HG02623 (cell line): ENCODE measurements at regions not wholly inside any gene's neighbourhood (a gene's known extent, or its start where the extent isn't known, plus 50 kb on each side); places are given as distances from the start of the nearest gene placed in this dataset.

Experiments used
- ATAC-seq: cut with Tn5 transposase; IDR thresholded peaks from one replicate; pipeline ENCODE4 v1.9.1; 2021; ENCODE audit warnings: moderate library complexity; ENCODE audit not compliant: unreplicated experiment

DNA sequence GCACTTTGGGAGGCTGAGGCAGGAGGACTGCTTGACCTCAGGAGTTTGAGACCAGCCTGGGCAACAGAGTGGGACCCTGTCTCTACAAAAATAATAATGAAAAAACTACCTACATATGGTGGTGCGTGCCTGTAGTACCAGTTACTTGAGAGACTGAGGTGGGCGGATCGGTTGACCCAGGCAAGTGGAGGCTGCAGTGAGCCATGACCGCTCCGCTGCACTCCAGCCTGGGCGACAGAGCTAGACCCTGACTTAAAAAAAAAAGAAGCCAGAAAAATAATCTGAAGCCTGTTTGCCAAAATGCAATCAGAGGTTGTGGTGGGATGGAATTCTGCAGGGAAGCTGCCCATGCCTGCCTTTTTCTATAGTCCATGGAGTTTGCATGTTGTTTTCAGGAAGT is 50.4 kb upstream of the GGTA1 start:
- no peak for ATAC-seq

DNA sequence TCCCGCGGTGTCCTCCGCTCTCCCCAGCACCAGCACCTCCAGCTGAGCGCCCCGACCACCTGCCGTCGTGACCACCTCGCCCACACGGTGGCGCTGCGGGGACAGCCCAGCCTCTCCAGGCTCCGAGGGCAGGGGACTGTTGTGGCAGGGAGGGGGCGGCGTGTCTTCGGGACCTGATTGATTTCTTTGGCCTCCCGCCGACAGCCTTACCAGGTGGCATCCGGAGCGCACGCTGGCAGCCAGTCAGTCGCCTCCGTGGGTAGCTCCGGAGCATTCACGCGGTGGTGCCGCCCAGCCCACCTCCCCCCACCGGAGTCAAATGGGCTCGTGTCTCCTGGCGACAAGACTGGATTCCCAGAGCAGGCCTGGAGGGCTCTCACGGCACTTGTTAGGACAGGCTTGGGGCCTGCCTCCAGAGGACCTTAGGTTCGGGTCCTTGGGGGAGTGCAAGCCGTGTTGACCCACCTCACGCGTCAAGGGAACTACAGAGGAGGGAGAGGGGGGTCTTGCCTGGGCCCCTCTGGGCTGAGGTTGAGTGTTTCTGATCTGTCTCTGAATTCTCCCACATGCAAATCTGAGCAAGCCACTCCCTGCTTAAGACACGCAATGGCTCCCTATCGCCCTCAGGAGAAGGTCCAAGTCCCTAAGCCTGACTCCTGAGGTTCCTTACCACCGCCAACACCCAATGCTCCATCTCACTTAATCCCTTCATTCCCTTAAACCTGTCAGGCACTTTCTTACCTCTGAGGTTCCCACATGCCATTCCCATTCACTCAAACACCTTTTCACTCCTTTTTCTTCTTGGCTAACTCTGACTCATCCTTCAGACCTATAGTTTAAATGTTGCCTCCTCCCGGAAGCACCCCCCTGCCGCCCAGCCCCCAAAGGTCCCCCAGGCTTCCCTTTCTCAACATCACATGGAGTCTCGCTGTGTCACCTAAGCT is 51.2 kb upstream of the GGTA1 start:
- ATAC-seq = peak; percentile 52

DNA sequence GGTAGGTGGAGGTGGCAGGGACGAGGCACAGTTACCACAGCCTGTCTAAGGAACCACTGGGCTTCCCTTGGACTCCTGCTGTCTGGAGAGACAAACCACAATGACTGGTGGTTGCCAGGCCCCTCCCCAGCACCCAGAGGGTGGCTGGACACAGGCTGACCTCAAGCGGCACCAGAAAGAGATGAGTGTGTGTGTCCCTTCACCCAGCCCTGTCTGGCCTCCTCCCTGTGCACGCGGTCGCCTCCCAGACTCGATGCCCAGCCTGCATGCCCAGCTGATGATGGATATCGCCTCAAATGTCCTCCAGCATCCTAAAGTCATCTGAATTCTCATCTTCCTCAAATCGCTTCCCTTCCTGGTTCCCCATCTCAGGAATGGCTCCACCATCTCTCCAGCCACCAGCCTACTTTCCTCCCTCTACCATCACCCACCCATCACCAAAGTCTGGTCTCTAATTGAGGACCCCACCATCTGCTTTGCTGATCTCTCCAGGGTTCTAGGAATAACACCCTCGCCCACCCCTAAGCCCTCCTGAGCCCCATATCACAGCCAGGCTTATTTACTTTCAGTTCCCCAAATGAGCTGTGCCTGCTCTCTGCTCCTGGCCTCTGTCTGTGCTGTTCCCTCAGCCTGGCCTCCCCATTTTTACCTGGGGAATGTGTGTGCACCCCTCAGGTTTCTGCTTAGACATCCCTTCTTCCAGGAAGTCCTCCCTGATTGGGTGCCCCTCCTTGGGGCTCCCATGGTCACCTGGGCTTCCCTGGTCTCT is 52.5 kb upstream of the GGTA1 start:
- ATAC-seq = no peak

DNA sequence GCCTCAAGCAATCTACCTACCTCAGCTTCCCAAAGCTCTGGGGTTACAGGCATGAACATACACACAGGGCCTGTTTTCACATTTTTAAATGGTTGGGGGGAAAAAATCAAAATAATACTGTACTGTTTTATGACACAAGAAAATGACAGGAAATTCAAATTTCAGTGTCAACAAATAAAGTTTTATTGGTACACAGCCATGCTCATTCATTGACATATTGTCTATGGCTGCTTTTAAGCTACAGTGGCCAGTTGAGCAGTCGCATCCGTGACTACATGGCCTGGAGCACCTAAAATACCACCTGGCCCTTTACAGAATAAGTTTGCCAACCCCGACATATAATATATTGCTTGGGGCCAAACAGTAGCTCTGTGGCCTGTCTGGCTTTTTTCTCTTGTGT is 56.4 kb upstream of the GGTA1 start:
- ATAC-seq = no peak

DNA sequence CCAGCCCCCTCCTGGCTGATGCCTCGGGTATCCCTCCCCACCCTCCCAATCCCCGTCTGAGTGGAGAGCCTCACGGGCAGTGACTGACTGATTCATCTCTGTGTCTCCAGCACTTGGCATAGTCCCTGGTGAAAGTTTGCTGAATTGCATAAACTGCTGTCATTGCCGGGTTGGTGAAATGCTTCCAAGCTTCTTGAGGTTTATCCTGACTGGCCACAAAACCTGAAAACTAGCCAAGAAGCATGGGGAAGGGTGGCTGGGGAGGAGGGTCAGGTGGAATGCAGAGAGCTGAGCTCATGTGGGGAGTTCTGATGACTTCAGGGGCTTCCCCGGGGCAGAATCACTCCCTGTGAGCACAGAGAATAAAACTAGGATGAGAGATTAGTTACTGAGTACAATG is 56.9 kb upstream of the GGTA1 start:
- ATAC-seq = no peak

DNA sequence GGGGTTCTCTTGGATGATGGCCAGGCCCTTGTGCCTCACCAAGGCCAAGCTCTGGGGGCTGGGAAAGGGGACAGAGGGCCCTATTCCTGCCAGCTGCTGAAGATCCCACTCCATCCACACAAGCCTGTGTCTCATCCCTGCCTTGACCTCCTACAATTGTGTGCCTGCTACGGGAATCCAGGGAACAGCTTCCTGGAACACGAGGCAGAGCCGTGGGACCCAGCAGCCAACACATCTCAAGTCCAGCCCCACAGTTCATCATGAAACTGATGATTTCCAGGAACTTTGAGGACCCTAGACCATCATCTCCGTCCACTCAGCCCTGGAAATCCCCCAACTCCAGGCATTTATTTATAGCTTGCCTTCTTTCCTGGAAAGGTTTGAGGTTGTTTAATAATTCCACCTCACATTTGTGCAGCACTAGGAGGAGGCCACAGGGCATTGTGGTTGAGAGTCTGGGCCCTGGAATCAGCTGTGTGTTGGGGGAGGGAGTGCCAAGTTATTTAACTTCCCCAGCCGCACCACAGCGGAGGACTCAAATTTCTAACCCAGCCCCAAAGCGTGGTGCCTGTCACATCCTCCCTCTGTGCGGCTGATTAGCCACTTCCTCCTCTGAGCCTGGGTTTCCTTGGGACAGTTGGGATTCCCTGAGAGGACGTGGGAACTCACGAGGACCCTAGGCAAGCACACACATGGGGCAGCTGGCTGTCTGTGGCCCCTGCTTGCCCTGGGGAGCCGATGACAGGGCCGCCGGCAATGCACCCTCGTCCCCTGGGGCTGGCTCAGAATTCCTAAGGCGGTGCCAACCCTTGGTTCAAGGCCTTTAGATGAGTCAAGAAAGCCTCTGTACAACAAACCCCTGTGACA is 58.2 kb upstream of the GGTA1 start:
- ATAC-seq = no peak

DNA sequence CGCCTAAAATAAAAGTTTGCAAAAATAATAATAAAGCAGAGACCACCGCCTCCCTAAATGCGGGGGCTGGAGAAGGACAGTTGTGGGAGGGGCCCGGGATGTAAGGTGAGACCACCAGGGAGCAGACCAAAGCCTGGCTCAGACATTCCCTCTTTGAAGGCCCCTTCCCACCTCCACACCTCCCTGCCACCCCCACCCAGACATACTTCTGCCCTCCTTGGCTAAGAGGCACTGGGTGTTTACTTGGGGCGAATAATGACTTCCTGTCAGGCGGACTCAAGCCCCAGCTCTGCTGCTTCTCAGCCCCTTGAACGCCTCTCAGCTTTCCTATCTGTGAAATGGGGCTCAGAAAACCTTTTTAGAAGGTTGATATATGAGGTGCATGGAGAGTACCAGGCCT is 58.8 kb upstream of the GGTA1 start:
- no peak for ATAC-seq

DNA sequence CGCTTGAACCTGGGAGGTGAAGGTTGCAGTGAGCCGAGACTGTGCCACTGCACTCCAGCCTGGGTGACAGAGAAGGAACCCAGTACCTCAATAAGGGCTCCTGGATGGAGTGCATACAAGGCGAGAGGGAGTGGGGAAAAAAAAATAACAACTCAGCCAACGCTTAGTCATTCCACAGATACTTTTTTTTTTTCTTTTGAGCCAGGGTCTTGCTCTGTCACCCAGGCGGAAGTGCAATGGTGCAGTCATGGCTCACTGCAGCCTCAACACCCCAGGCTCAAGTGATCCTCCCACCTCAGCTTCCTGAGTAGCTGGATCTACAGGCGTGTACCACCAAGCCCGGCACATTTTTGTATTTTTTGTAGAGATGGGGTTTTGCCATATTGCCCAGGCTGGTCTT is 59.5 kb upstream of the GGTA1 start:
- ATAC-seq = no peak

DNA sequence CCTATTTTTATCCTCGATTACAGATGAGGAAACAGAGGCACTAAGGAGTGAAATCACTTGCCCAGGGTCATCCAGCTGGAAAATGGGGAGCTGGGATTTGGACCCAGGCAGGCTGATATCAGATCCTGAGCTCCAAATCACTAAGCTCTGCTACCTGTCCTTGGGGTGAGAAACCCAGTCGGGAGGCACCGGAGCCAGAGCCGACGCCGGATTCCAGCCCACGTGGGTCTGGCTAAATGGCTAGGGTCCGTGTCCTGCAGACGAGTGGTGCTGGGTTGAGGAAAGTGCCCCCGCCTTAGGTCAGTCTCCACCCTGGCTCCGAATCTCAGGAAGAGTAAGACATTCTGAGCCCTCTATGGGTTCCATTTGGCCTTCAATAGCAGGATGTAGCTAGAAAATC is 61.3 kb upstream of the GGTA1 start:
- no peak for ATAC-seq

DNA sequence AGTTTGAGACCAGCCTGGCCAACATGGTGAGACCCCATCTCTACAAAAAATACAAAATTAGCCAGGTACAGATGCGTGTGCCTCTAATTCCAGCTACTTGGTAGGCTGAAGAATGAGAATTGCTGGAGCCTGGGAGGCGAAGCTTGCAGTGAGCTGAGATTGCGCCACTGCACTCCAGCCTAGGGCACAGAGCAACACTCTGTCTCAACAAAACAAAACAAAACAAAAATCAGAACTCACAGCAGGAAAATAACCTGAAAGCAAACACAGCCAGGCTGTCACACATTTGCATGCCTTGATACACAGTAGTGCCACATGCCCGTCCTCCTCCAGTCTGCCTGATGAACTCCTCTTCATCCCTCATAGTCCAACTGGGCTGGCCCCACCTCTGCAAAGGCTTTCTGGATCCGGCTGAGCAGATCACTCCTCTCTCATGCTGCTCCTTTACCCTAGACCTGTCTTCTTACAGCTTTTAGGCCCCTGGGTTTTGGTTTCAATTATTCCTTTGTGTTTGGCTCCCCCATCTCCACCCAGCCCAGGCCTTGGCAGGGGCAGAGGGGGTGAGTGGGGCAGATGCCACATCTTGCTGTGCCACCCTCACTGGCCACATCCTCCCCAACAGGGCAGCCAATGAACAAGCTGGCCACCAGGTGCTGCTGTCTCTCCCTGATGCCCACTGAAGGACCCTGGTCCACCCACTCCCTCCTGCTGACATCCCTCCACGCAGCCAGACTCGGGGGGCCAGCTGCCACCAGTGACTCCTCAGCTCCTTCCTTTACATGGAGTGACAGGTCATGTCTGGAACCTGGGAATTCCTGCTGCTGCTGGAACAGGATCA is 62.0 kb upstream of the GGTA1 start:
- ATAC-seq = no peak

DNA sequence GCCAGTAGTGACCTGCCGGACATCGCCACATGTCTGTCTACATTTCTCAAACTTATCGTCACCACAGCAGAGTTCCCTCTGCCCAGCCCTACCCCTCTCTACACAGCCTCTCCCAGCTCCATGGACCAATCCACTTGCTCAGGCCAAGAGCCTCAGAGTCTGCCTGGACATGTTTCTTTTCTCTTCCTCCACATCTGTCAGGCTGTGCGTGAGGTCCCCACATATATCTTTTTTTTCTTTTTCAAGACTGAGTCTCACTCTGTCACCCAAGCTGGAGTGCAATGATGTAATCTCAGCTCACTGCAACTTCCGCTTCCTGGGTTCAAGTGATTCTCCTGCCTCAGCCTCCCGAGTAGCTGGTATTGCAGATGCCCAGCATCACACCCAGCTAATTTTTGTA is 62.7 kb upstream of the GGTA1 start:
- no peak for ATAC-seq

DNA sequence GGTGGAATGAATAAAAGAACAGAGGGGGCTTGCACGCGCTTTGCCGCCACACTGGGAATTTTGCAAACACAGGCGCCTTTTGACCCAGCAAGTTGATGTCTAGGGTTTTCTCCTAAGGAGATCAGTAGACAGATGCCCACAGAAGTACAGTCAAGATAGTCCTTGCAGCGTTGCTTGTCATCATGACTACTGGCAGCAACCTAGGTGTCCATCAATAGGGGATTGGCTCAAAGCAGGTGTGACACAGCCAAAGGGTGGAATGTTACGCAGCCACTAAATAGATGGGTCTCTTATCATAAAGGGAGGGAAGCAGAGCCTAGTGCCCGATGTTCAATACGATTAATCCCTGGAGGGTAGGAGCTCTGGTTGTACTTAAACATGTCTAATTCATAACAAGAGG is 63.8 kb upstream of the GGTA1 start:
- no peak for ATAC-seq

DNA sequence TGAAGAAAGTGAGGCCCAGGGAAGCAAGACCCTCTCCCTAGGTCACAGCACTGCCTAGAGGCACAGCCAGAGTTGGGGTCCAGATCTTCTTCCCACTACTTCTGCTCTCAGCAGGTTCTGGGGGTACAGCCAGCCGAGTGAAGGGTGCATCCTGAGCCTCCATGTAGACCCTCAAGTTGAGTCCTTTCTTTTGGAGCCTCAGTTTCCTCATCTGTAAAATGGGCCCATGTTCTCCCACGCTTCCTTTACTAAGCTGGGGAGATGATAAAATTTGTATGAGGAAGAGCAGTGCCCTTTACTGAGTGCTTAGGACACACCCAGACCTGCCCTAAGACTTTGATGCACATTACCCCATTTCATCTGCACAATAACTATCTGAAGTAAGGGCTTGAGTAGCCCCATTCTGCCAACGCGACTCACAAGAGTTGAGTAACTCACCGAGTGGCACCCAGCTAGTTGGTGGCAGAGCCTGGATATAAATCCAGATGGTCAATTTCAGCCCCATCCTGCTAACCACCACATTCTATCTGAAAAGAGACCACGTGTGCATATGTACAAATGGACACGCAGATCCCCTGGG is 64.3 kb upstream of the GGTA1 start:
- no peak for ATAC-seq

DNA sequence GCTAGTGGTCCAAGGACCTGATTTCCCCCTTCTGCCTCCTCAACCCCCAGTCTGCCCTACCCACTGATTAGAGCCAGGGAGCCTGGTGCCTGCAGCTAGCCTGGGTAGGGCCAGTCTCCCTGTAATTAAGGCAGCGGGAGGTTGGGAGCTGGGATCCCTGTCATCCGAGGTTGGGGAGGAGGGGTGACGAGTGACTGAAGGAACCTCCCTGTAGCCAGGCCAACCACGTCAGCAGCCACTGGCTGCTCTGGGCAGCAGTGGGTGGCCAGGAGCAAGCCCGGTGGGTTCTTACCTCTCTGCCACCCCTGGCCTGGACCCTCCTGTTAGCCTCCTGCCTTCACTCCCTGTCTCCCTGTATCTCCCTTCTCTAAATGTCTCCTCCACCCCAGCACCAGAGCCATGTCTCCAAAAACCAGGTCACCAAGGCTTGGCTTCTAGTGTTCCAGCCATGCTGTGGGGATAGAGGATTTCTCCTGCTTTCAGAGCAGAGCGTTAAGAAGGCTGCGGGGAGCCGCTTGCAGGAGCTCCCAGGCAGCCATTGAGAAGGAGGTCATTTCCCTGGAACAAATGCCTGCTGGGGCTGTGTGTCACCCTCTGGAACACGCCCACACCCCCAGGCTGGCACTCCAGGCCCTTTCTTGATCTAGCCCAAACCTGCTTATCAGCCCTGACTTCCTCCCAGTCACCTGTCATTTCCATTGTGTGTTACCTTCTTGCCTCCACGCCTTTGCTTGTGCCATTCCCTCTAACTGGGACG is 65.0 kb upstream of the GGTA1 start:
- no peak for ATAC-seq

DNA sequence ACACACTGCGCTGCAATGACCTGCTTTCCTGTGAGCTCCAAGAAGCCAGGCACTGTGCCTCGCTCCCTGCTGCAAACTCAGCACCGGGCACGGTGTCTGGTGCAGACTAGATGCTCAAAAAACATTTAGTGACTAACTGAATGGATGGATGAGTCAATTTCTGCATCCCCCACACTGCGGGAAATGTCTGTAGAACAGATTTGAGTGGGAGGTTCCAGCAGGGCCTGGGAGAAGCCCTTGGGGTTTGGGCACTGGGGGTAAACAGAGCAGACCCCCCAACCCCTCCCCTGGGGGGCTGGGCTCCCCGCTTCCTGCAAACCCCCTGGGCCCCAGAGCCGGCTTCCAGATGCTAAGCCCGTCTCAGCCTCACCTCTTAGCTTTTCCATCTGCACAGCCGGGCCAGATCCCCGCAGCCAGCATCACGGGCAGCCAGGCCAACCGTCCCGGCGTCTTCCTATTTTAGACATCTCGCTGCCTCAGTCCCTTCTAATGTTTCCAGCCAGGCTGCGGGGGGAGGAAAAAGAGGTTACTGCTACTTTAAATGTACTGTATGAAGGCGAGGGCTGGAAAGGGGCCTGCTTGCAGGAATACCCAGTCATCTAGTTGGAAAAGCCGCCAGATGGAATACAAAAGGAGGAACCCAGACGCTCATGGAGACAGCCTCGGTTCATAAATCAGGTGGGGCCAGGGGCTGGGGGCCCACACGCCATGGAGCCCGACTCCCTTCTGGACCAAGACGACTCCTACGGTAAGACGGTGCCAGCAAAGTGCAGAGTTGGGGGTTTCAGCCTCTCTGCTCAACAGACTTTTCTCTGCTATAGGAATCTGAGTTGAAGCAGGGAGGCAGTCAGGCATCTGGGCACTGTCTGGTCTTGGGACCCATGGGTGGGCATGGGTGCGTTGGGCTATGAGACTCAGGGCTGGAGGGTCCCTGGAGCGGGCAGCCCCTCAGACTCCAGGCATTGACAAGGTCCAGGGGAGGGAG is 67.1 kb upstream of the GGTA1 start:
- no peak for ATAC-seq

DNA sequence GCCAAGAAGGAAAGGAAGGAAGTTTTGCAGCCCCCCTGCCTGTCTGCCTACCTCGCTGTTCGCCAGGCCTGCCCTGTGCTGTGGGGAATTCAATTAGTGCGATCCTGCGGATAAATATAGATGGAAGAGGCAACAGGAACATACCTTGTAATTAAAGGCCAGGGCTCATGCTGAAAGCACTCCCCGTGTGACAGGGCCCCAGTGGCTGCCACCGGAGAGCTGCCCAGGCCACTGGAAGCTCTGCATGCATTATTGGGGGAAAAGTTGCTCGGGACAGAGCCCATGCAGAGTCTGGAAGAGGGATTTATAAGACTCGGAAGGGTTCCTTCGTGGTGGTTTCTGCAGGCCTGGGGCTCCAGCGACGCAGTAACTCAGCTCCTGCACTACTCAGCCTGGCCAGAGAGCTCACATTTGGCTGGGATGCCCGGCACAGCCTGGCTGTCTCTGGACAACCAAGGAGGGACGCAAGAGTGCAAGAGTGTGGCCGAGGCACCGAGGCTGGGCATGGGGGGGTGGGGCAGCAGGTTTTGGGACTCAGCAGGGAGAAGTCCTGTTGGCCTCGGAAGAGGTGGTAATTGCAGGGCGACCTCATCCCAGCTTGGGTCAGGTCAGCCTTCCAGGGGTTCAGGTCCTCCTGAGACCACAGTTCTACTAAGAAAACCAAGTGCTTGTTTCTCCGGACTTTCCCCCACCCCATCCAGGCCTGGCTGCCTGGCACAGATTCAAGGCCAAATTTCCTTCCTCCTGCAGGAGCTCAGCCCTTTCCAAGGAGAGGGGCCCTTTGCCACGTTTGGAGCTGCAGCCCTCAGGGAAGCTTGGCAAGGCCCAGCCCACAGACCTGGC is 68.1 kb upstream of the GGTA1 start:
- ATAC-seq = no peak
